Loucy (cell line): ENCODE measurements at regions not wholly inside any gene's neighbourhood (a gene's known extent, or its start where the extent isn't known, plus 50 kb on each side); places are given as distances from the start of the nearest gene placed in this dataset.
A peak's percentile ranks its signal among the peaks of the same experiment; 100 is the strongest.
"Not testable (repeated sequence)": the region's sequence is repeated elsewhere in the genome, so short reads cannot be mapped to it uniquely, and the experiment has no call there.

ENCODE experiments used
- H2AFZ ChIP-seq: fragments of 200-600 bp; sonication (generic); 2 replicates; pipeline ENCODE4 v1.6.0; 2016; ENCODE audit warnings: antibody characterized with exemption, mild to moderate bottlenecking, low read length, moderate library complexity
- H3F3A ChIP-seq: fragments of 200-600 bp; 2 replicates; pipeline ENCODE4 v1.6.0; 2016; ENCODE audit warnings: antibody characterized with exemption, low read depth, mild to moderate bottlenecking
- H3K27me3 ChIP-seq: fragments of 200-600 bp; sonication (generic); 2 replicates; pipeline ENCODE4 v1.6.1; 2014; ENCODE audit warnings: low read length, mild to moderate bottlenecking; ENCODE audit not compliant: insufficient read depth, poor library complexity, severe bottlenecking
- H3K36me3 ChIP-seq: fragments of 200-600 bp; sonication (generic); 2 replicates; pipeline ENCODE4 v1.6.1; 2016; ENCODE audit warnings: low read length; ENCODE audit not compliant: insufficient read depth
- H3K4me1 ChIP-seq: fragments of 200-600 bp; sonication (generic); 2 replicates; pipeline ENCODE4 v1.5.1; 2014; ENCODE audit warnings: low read length, mild to moderate bottlenecking; ENCODE audit not compliant: insufficient read depth, poor library complexity, severe bottlenecking
- H3K4me2 ChIP-seq: fragments of 200-600 bp; sonication (generic); 2 replicates; pipeline ENCODE4 v1.6.0; 2014; ENCODE audit warnings: antibody characterized with exemption, low read length, low read depth, mild to moderate bottlenecking; ENCODE audit not compliant: poor library complexity, severe bottlenecking
- H3K4me3 ChIP-seq: fragments of 200-600 bp; sonication (generic); 2 replicates; pipeline ENCODE4 v1.5.1; 2014; ENCODE audit warnings: low read length, mild to moderate bottlenecking, mixed read lengths; ENCODE audit not compliant: poor library complexity, severe bottlenecking
- H3K79me2 ChIP-seq: fragments of 200-600 bp; sonication (generic); 2 replicates; pipeline ENCODE4 v1.6.1; 2014; ENCODE audit warnings: low read length; ENCODE audit not compliant: insufficient read depth
- H3K9ac ChIP-seq: fragments of 200-600 bp; sonication (generic); 2 replicates; pipeline ENCODE4 v1.6.0; 2014; ENCODE audit warnings: mild to moderate bottlenecking, low read depth, low read length, moderate library complexity; ENCODE audit not compliant: poor library complexity, severe bottlenecking
- H3K9me2 ChIP-seq: fragments of 200-600 bp; sonication (generic); replicated peaks from 2 replicates; pipeline ENCODE4 v1.6.1; 2016; ENCODE audit warnings: low read depth, low read length, mixed read lengths
- H3K9me3 ChIP-seq: fragments of 200-600 bp; sonication (generic); 2 replicates; pipeline ENCODE4 v1.6.1; 2014; ENCODE audit warnings: mild to moderate bottlenecking, antibody characterized with exemption, low read length, low read depth; ENCODE audit not compliant: insufficient read depth
- H4K20me1 ChIP-seq: fragments of 200-600 bp; sonication (generic); 2 replicates; pipeline ENCODE4 v1.6.0; 2014; ENCODE audit warnings: antibody characterized with exemption, low read length, mild to moderate bottlenecking; ENCODE audit not compliant: insufficient read depth, poor library complexity, severe bottlenecking
- CTCF ChIP-seq: fragments of 200-600 bp; sonication (generic); conservative IDR thresholded peaks from 2 replicates; pipeline ENCODE4 v1.5.1; 2014; ENCODE audit warnings: mild to moderate bottlenecking, antibody characterized with exemption, low read length
- EZH2phosphoT487 ChIP-seq: fragments of 200-600 bp; IDR thresholded peaks from 2 replicates; pipeline ENCODE4 v1.6.1; 2018; ENCODE audit warnings: antibody characterized with exemption, mild to moderate bottlenecking, moderate library complexity, borderline replicate concordance

- no peak overlapping the region for H2AFZ ChIP-seq
- TF ChIP-seq EZH2phosphoT487 = no peak
- TF ChIP-seq CTCF = no peak
- H3K4me1 ChIP-seq = no peaks in the 10 kb centered on the region
- H3K36me3 ChIP-seq = no peaks in the 10 kb centered on the region
- no peak overlapping the region for H3K4me3 ChIP-seq
- no peak overlapping the region for H3K9ac ChIP-seq
- H3K79me2 ChIP-seq = no peaks in the 10 kb centered on the region
- H3K27me3 ChIP-seq = no peaks in the 10 kb centered on the region
- H4K20me1 ChIP-seq = no peaks in the 10 kb centered on the region
- H3K9me2 ChIP-seq = no peaks in the 10 kb centered on the region
- H3F3A ChIP-seq = no peaks in the 10 kb centered on the region
- no peak overlapping the region for H3K4me2 ChIP-seq
- no peaks in the 10 kb centered on the region for H3K9me3 ChIP-seq
These were observed 364.2 kb upstream of the CNTN3 start for GRCh38 chr3:74978684-74979083.

- not testable (repeated sequence) for H3K79me2 ChIP-seq, H3K4me2 ChIP-seq, H3K36me3 ChIP-seq, H3K9me3 ChIP-seq, H3K4me1 ChIP-seq, H4K20me1 ChIP-seq, H3F3A ChIP-seq, H3K27me3 ChIP-seq, H3K9ac ChIP-seq, H3K4me3 ChIP-seq, H3K9me2 ChIP-seq
- H2AFZ ChIP-seq = peak overlapping the region; percentile 73; the same call in 1 of the 2 replicates
These were observed 370.8 kb upstream of the CNTN3 start for GRCh38 chr3:74985028-74985904.

- Histone ChIP-seq H3K27me3 (no peaks in the 10 kb centered on the region), H3K9me2 (no peaks in the 10 kb centered on the region), H3K9me3 (no peaks in the 10 kb centered on the region), H3F3A (no peaks in the 10 kb centered on the region), H3K79me2 (no peaks in the 10 kb centered on the region), H3K36me3 (no peaks in the 10 kb centered on the region), H3K4me2 (no peak overlapping the region), H3K4me1 (peaks cover 27% of the 10 kb centered on the region), H3K4me3 (no peak overlapping the region), H2AFZ (no peak overlapping the region), H3K9ac (no peak overlapping the region), H4K20me1 (no peaks in the 10 kb centered on the region)
- TF ChIP-seq EZH2phosphoT487 (no peak), CTCF (no peak)
These were observed 373.6 kb upstream of the CNTN3 start for GRCh38 chr3:74988095-74988494.

- no peaks in the 10 kb centered on the region for H3K79me2 ChIP-seq
- no peak overlapping the region for H2AFZ ChIP-seq
- no peak overlapping the region for H3K4me3 ChIP-seq
- H3K9me2 ChIP-seq = no peaks in the 10 kb centered on the region
- H3K27me3 ChIP-seq = no peaks in the 10 kb centered on the region
- no peak overlapping the region for H3K9ac ChIP-seq
- H3K4me1 ChIP-seq = peaks cover 27% of the 10 kb centered on the region
- H3K9me3 ChIP-seq = no peaks in the 10 kb centered on the region
- no peaks in the 10 kb centered on the region for H3K36me3 ChIP-seq
- no peak for TF ChIP-seq CTCF
- no peak for TF ChIP-seq EZH2phosphoT487
- H3F3A ChIP-seq = no peaks in the 10 kb centered on the region
- H3K4me2 ChIP-seq = no peak overlapping the region
- no peaks in the 10 kb centered on the region for H4K20me1 ChIP-seq
These were observed 378.4 kb upstream of the CNTN3 start for GRCh38 chr3:74992898-74993297.
